ENCODE measurements at regions not wholly inside any gene's neighbourhood (a gene's known extent, or its start where the extent isn't known, plus 50 kb on each side); places are given as distances from the start of the nearest gene placed in this dataset.

GRCh38 chr3:10577486-10577885, 72.1 kb upstream of the ATP2B2 start:
- Histone ChIP-seq H3K27me3 (no peaks in the 10 kb centered on the region), H3K4me3 (ENCODE audit: low read depth in 1 of 2, low read length in 1 of 2) (no peak overlapping the region), H3K36me3 (no peaks in the 10 kb centered on the region), H3K27ac (no peak overlapping the region), H3K9me3 (no peaks in the 10 kb centered on the region), H3K4me1 (ENCODE audit: control insufficient read depth in 1 of 2, insufficient read depth in 1 of 2, low read depth in 1 of 2, low read length in 1 of 2) (no peaks in the 10 kb centered on the region)
- no peak for TF ChIP-seq CTCF (IDR thresholded peaks at IDR 0.05)

- no peaks in the 10 kb centered on the region for H3K4me1 ChIP-seq (ENCODE audit: control insufficient read depth in 1 of 2, insufficient read depth in 1 of 2, low read depth in 1 of 2, low read length in 1 of 2)
- no peak overlapping the region for H3K4me3 ChIP-seq (ENCODE audit: low read depth in 1 of 2, low read length in 1 of 2)
- no peaks in the 10 kb centered on the region for H3K9me3 ChIP-seq
- H3K36me3 ChIP-seq = no peaks in the 10 kb centered on the region
- TF ChIP-seq CTCF (IDR thresholded peaks at IDR 0.05) = no peak
- H3K27me3 ChIP-seq = no peaks in the 10 kb centered on the region
- no peak overlapping the region for H3K27ac ChIP-seq
Observed at GRCh38 chr3:10580426-10580825, 75.0 kb upstream of the ATP2B2 start.

- H3K36me3 ChIP-seq = no peaks in the 10 kb centered on the region
- H3K4me1 ChIP-seq (ENCODE audit: control insufficient read depth in 1 of 2, insufficient read depth in 1 of 2, low read depth in 1 of 2, low read length in 1 of 2) = no peaks in the 10 kb centered on the region
- H3K9me3 ChIP-seq = no peaks in the 10 kb centered on the region
- no peak for TF ChIP-seq CTCF (IDR thresholded peaks at IDR 0.05)
- H3K27me3 ChIP-seq = no peaks in the 10 kb centered on the region
- no peak overlapping the region for H3K27ac ChIP-seq
- no peak overlapping the region for H3K4me3 ChIP-seq (ENCODE audit: low read depth in 1 of 2, low read length in 1 of 2)
Observed at GRCh38 chr3:10581251-10581650, 75.9 kb upstream of the ATP2B2 start.

- H3K27ac ChIP-seq = no peak overlapping the region
- no peaks in the 10 kb centered on the region for H3K9me3 ChIP-seq
- no peaks in the 10 kb centered on the region for H3K36me3 ChIP-seq
- H3K4me1 ChIP-seq (ENCODE audit: control insufficient read depth in 1 of 2, insufficient read depth in 1 of 2, low read depth in 1 of 2, low read length in 1 of 2) = no peaks in the 10 kb centered on the region
- no peak for TF ChIP-seq CTCF (IDR thresholded peaks at IDR 0.05)
- H3K4me3 ChIP-seq (ENCODE audit: low read depth in 1 of 2, low read length in 1 of 2) = no peak overlapping the region
- H3K27me3 ChIP-seq = no peaks in the 10 kb centered on the region
Observed at GRCh38 chr3:10581716-10582115, 76.3 kb upstream of the ATP2B2 start.

- TF ChIP-seq CTCF (IDR thresholded peaks at IDR 0.05) = no peak
Observed at GRCh38 chr3:10582733-10583132, 77.3 kb upstream of the ATP2B2 start.

More at GRCh38 chr3:10582733-10583132, 77.3 kb upstream of the ATP2B2 start:
- H3K9me3 ChIP-seq = no peaks in the 10 kb centered on the region
- H3K4me1 ChIP-seq (ENCODE audit: control insufficient read depth in 1 of 2, insufficient read depth in 1 of 2, low read depth in 1 of 2, low read length in 1 of 2) = no peaks in the 10 kb centered on the region
- no peaks in the 10 kb centered on the region for H3K36me3 ChIP-seq
- H3K27ac ChIP-seq = no peak overlapping the region
- no peak overlapping the region for H3K4me3 ChIP-seq (ENCODE audit: low read depth in 1 of 2, low read length in 1 of 2)
- H3K27me3 ChIP-seq = no peaks in the 10 kb centered on the region
